ENCODE measurements at regions not wholly inside any gene's neighbourhood (a gene's known extent, or its start where the extent isn't known, plus 50 kb on each side); places are given as distances from the start of the nearest gene placed in this dataset.

- no peak for TF ChIP-seq CTCF (IDR thresholded peaks at IDR 0.05)
- ATAC-seq (ENCODE audit: insufficient number of reproducible peaks, low FRiP score, low read depth) (no peak), DNase-seq (ENCODE audit: low spot score) (no peak)
- Histone ChIP-seq H3K4me3 (no peak overlapping the region), H3K27me3 (replicated peaks; ENCODE audit: insufficient read depth) (no peaks in the 10 kb centered on the region), H3K9me3 (peaks cover 22% of the 10 kb centered on the region), H3K36me3 (no peaks in the 10 kb centered on the region), H3K27ac (no peak overlapping the region), H3K4me1 (ENCODE audit: control insufficient read depth in 1 of 2, low read depth in 2 of 2) (no peaks in the 10 kb centered on the region)
These were observed 1268.6 kb downstream of the TYW1 start for GRCh38 chr7:68265258-68265657.

GRCh38 chr7:68266004-68266579, 1269.5 kb downstream of the TYW1 start:
- no peak for DNase-seq (ENCODE audit: low spot score)
- Histone ChIP-seq H3K4me3 (no peak overlapping the region), H3K4me1 (ENCODE audit: control insufficient read depth in 1 of 2, low read depth in 2 of 2) (no peaks in the 10 kb centered on the region), H3K9me3 (peaks cover 22% of the 10 kb centered on the region), H3K36me3 (no peaks in the 10 kb centered on the region), H3K27me3 (replicated peaks; ENCODE audit: insufficient read depth) (no peaks in the 10 kb centered on the region), H3K27ac (no peak overlapping the region)
- ATAC-seq (ENCODE audit: insufficient number of reproducible peaks, low FRiP score, low read depth) = no peak
- no peak for TF ChIP-seq CTCF (IDR thresholded peaks at IDR 0.05)

- H3K9me3 ChIP-seq = peaks cover 22% of the 10 kb centered on the region
- no peak overlapping the region for H3K27ac ChIP-seq
- no peak overlapping the region for H3K4me3 ChIP-seq
- no peaks in the 10 kb centered on the region for H3K27me3 ChIP-seq (replicated peaks; ENCODE audit: insufficient read depth)
- no peaks in the 10 kb centered on the region for H3K4me1 ChIP-seq (ENCODE audit: control insufficient read depth in 1 of 2, low read depth in 2 of 2)
- no peak for ATAC-seq (ENCODE audit: insufficient number of reproducible peaks, low FRiP score, low read depth)
- no peaks in the 10 kb centered on the region for H3K36me3 ChIP-seq
- TF ChIP-seq CTCF (IDR thresholded peaks at IDR 0.05) = no peak
- DNase-seq (ENCODE audit: low spot score) = no peak
These were observed 1270.9 kb downstream of the TYW1 start for GRCh38 chr7:68267486-68267885.

- Histone ChIP-seq H3K4me1 (ENCODE audit: control insufficient read depth in 1 of 2, low read depth in 2 of 2) (no peaks in the 10 kb centered on the region), H3K27me3 (replicated peaks; ENCODE audit: insufficient read depth) (no peaks in the 10 kb centered on the region), H3K27ac (no peak overlapping the region), H3K36me3 (no peaks in the 10 kb centered on the region), H3K9me3 (peaks cover 22% of the 10 kb centered on the region), H3K4me3 (no peak overlapping the region)
- ATAC-seq (ENCODE audit: insufficient number of reproducible peaks, low FRiP score, low read depth) = peak; percentile 43
- no peak for TF ChIP-seq CTCF (IDR thresholded peaks at IDR 0.05)
- DNase-seq (ENCODE audit: low spot score) = no peak
These were observed 1272.8 kb downstream of the TYW1 start for GRCh38 chr7:68269405-68269804.

GRCh38 chr7:68272507-68272906, 1275.9 kb downstream of the TYW1 start:
- no peaks in the 10 kb centered on the region for H3K27me3 ChIP-seq (replicated peaks; ENCODE audit: insufficient read depth)
- ATAC-seq (ENCODE audit: insufficient number of reproducible peaks, low FRiP score, low read depth) (no peak), DNase-seq (ENCODE audit: low spot score) (no peak)
- H3K4me1 ChIP-seq (ENCODE audit: control insufficient read depth in 1 of 2, low read depth in 2 of 2) = no peaks in the 10 kb centered on the region
- no peaks in the 10 kb centered on the region for H3K9me3 ChIP-seq
- H3K27ac ChIP-seq = no peak overlapping the region
- TF ChIP-seq CTCF (IDR thresholded peaks at IDR 0.05) = no peak
- H3K36me3 ChIP-seq = no peaks in the 10 kb centered on the region
- H3K4me3 ChIP-seq = no peak overlapping the region
